Fibroblast of gingiva (primary cell): ENCODE measurements at regions not wholly inside any gene's neighbourhood (a gene's known extent, or its start where the extent isn't known, plus 50 kb on each side); places are given as distances from the start of the nearest gene placed in this dataset.

Experiments used
- DNase-seq: peaks from one replicate; pipeline ENCODE4 v3.0.0-alpha.2; 2011; ENCODE audit warnings: low read depth

GRCh38 chr6:30806581-30807183 is 62.3 kb upstream of the IER3 start:
- DNase-seq: no peak

GRCh38 chr6:30804333-30804732 is 60.0 kb upstream of the IER3 start:
- no peak for DNase-seq

DNA sequence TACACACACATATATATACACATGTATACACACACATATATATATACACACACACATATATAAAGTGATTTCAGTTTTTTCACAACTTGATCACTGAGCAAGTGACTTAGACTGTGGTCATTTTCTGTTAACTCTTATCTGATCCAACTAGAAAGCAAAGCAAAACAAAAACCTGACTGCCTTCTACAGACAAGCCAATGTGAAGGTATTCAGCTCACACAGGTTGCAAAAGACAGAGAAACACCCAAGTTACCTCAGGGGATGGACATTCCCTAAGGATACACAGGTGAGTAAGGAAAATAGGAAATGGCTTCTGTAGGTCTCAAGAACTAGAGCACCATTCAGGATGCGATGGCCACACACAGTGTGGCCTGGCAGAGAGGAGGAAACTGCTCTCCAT is 58.4 kb upstream of the IER3 start:
- no peak for DNase-seq

GRCh38 chr6:30801950-30802349 is 57.6 kb upstream of the IER3 start:
- DNase-seq: no peak

DNA sequence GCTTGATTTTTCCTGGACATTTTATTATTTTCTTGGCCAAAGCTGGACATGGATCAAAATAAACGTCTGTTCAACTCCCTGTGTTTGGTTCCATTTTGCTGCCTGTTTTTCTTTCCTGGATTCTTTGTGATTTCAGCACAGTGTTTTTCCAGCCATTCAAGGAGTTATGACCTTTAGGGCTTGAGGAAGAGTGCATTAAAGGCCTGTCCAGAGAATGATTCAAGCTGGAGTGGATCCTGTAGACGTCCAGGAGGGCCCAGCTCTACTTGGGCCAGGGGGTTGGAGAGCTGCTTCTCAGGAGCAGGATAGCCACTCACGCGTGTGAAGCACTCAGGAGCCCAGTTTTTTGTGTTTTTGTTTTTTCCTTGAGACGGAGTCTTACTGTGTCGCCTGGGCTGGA is 56.5 kb upstream of the IER3 start:
- DNase-seq: no peak

DNA sequence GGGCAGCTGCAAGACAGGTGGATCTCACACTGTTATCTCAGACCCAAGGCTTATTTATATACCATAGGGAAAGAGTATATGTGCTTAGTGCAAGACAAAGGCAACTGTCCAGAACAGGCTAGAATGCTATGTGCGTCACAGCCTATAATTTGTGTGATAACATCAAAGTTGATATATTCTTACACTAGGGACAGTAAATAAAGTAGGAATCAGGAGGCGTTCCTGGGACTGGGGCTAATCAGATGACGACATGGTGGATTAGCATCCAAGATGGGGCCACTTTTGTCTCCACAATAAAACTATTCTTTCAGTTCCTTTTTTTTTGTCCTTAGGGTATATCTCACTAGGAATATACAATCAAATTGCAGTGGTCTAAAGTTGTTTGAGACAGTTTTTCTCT is 54.9 kb upstream of the IER3 start:
- no peak for DNase-seq

DNA sequence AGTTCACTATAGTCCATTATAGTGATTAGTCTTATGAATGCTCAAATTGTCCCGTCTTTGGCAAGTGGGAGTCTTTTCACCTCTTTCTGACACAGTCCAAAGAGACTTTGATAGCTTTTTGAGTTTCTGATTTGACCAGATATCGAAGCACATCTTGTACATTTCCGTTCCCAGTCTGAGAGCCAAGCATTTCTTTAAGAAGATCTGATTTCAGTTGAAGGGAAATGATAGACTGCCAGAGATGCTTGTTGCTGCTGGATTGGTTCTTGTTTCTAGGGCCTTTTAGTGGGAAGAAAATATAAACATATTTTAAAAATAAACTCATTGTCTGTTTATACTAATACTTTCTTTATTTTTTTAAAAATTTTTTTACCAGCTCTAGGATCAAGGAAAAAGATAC is 54.1 kb upstream of the IER3 start:
- DNase-seq: peak; percentile 75

DNA sequence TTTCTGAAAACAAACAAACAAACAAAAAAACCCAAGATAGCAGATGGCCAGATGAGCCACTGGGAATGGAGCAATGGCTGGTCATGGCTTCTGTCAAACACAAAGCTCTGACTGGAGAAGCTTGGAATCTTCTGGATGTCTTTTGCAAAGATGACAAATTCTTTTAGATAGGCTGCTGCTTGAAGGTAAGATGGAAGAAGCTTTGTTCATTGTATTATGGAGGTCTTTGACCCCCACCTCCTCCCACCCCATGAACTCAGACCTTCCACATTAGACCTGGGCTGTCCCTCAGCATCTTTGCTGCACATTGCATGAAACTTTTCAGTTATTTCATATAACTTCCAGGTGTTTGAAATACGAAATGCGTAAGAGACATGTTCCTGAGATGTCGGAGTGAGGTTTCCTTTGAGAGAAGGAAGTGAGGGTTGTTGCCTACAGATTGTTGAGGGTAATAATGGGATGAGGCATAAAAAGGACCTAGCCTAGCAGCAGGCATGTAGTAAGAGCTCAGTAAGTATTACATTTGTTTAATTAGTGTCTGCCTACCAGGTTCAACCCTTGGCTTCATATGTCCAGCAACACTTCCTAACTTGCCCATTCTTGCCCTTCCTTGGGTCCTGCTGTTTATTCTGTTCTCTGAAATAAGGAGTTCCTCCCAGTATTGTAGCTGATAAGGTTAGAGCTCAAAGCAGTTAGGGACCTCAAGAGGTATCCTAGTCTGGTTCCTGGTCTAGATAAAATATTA is 51.4 kb upstream of the IER3 start:
- no peak for DNase-seq
